ENCODE measurements at regions not wholly inside any gene's neighbourhood (a gene's known extent, or its start where the extent isn't known, plus 50 kb on each side); places are given as distances from the start of the nearest gene placed in this dataset.

- no peak for DNase-seq (ENCODE audit: extremely low read depth, low read depth, low spot score)
Measured at GRCh38 chr19:30672926-30673325, 300.7 kb downstream of the ZNF536 start.

GRCh38 chr19:30671622-30672051 lies 299.5 kb downstream of the ZNF536 start:
- no peak for DNase-seq (ENCODE audit: extremely low read depth, low read depth, low spot score)

- DNase-seq (ENCODE audit: extremely low read depth, low read depth, low spot score) = no peak
Measured at GRCh38 chr19:30671367-30671619, 299.1 kb downstream of the ZNF536 start.

GRCh38 chr19:30670562-30671366 lies 298.6 kb downstream of the ZNF536 start:
- no peak for DNase-seq (ENCODE audit: extremely low read depth, low read depth, low spot score)

GRCh38 chr19:30670011-30670329 lies 297.8 kb downstream of the ZNF536 start:
- no peak for DNase-seq (ENCODE audit: extremely low read depth, low read depth, low spot score)

- no peak for DNase-seq (ENCODE audit: extremely low read depth, low read depth, low spot score)
Measured at GRCh38 chr19:30669329-30670010, 297.3 kb downstream of the ZNF536 start.

- DNase-seq (ENCODE audit: extremely low read depth, low read depth, low spot score) = no peak
Measured at GRCh38 chr19:30668521-30669155, 296.5 kb downstream of the ZNF536 start.

GRCh38 chr19:30667746-30668145 lies 295.6 kb downstream of the ZNF536 start:
- DNase-seq (ENCODE audit: extremely low read depth, low read depth, low spot score) = no peak

- DNase-seq (ENCODE audit: extremely low read depth, low read depth, low spot score) = no peak
Measured at GRCh38 chr19:30667227-30667626, 295.0 kb downstream of the ZNF536 start.

- DNase-seq (ENCODE audit: extremely low read depth, low read depth, low spot score) = no peak
Measured at GRCh38 chr19:30666301-30666803, 294.2 kb downstream of the ZNF536 start.

- DNase-seq (ENCODE audit: extremely low read depth, low read depth, low spot score) = no peak
Measured at GRCh38 chr19:30665449-30665848, 293.3 kb downstream of the ZNF536 start.

GRCh38 chr19:30663611-30664174 lies 291.5 kb downstream of the ZNF536 start:
- DNase-seq (ENCODE audit: extremely low read depth, low read depth, low spot score) = no peak

- DNase-seq (ENCODE audit: extremely low read depth, low read depth, low spot score) = no peak
Measured at GRCh38 chr19:30662211-30662861, 290.2 kb downstream of the ZNF536 start.

GRCh38 chr19:30659638-30660037 lies 287.5 kb downstream of the ZNF536 start:
- no peak for DNase-seq (ENCODE audit: extremely low read depth, low read depth, low spot score)

GRCh38 chr19:30656520-30657100 lies 284.4 kb downstream of the ZNF536 start:
- no peak for DNase-seq (ENCODE audit: extremely low read depth, low read depth, low spot score)

- no peak for DNase-seq (ENCODE audit: extremely low read depth, low read depth, low spot score)
Measured at GRCh38 chr19:30653646-30654386, 281.6 kb downstream of the ZNF536 start.

GRCh38 chr19:30652751-30653150 lies 280.6 kb downstream of the ZNF536 start:
- no peak for DNase-seq (ENCODE audit: extremely low read depth, low read depth, low spot score)

GRCh38 chr19:30651691-30652090 lies 279.5 kb downstream of the ZNF536 start:
- no peak for DNase-seq (ENCODE audit: extremely low read depth, low read depth, low spot score)

GRCh38 chr19:30651066-30651465 lies 278.9 kb downstream of the ZNF536 start:
- no peak for DNase-seq (ENCODE audit: extremely low read depth, low read depth, low spot score)
